DMS114 treated with DMSO at 0.1 percent for 48 hours (cell line): ENCODE measurements at regions not wholly inside any gene's neighbourhood (a gene's known extent, or its start where the extent isn't known, plus 50 kb on each side); places are given as distances from the start of the nearest gene placed in this dataset.
A peak's percentile ranks its signal among the peaks of the same experiment; 100 is the strongest.

Experiments
- DNase-seq: peaks from one replicate; lab custom pipeline; 2025; ENCODE audit not compliant: unreplicated experiment; lab: John Stamatoyannopoulos, UW

DNA sequence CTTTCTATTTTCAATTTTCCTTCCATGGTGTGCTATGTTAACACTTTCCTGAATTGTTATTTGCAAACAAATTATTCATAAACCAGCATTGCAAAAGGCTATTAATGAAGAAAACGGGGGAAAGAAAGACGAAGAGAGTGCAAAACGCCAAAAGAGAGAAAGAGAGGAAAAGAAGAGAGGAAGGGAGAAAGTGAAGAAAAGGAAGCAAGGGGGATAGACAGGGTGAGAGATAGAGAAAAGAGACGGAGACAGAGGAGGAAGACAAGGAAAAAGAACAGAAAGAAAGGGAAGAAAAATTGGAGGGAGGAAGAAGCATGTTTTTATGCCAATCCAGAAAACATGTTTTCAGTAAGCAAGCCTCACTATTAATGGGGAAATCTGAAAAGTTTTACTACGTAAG, 310.6 kb downstream of the TFEC start:
- DNase-seq: no peak

DNA sequence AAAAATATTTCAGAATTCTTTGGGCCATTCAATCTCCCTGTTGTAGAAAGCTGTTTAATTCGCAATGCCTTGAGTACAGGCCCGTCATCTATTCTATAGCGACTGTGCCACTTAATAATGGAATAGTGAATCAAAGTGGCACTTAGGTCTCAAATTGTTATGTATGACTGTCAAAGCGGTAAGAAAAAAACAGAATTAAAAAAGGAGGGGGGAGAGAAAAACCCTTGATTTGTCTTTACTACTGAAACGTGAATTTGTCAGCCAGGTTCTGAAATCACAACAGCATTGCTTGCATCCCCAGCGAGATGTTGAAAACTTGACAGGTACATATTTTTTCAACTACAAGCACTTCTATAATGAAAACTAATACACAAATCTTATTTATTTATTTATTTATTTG, 320.9 kb downstream of the TFEC start:
- DNase-seq: no peak

DNA sequence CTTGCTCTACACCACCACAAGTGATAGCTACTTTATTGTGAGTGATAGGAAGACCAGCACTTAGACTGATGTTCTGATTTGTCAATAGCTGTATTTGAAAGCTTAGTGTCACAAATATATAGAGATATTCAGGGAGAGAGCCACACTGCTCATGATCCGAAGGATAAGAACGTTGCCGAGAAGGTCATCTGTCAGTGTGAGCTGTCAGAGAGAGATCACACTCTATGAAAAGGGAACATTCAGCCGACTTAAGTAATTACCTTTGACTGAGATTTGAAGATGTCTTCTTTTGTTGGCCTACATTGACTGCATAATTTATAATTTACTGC, 322.6 kb downstream of the TFEC start:
- DNase-seq: no peak

DNA sequence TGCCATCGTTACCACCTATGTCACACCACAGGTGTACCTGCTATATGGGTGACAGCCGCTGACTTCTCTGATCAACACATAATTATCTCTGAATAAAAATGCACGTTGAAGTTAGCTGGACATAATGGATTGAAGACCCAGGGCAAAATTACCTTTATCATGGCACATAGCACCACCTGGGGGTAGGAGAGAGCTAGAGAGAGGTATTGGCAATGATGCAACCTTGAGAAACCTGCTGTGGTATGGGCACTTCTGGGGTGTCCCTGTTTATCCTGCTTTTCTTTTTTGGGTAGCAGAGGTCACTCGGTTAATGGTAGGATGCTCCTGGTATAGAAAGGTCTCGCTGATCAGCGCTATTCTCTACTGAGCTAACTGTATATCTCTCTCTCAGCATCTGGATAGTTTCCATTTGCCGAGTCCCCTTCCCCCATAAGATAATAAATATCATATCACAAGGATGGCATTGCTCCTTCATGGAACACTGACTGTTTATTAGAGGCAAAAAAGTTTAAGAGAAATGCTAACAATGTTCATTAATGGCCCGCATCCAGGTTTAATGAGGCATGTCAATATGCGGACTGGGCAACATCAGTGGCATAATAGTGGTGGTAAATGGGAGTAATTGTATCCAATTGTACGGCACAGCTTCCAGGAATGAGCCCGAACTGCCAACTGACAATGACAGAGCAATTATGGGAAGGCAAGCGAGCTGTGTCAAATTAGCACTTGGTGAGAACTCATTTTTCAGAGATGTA, 323.1 kb downstream of the TFEC start:
- DNase-seq: no peak

DNA sequence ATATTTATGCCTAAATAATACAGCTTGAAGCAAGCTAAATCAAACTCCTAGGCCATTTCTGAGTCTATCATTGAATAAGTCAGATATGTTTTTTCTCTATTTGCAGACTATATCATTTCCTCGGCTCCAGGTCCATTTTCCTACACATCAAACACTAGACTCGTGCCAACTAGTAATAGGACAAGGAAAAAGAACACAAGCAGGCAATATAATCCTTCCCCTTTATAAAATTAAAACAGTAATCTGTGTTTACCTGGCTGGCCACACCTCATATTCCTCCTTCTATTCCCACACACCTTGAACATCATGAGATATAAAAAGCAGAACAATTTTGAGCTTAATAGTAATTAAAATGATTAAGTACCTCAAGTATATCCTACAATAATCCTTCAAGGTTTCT, 325.7 kb downstream of the TFEC start:
- no peak for DNase-seq

DNA sequence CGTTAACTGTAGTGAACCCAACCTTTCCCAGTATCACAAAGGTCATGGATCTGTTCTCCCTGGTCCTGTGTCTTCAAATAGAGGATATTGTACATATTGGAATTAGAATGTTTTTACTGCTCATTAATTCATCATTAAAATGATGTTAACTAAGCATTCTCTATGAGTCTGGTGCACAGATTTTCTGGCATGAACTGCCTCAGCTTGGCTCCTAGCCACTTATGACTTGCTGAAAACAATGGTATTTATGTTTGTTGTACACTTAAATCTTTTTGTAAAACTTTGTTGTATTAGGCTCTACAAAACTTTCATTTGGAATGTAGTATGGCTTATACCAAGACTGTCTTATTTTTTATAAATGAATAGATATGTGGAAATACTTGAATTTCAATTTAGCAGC, 329.4 kb downstream of the TFEC start:
- DNase-seq: no peak

DNA sequence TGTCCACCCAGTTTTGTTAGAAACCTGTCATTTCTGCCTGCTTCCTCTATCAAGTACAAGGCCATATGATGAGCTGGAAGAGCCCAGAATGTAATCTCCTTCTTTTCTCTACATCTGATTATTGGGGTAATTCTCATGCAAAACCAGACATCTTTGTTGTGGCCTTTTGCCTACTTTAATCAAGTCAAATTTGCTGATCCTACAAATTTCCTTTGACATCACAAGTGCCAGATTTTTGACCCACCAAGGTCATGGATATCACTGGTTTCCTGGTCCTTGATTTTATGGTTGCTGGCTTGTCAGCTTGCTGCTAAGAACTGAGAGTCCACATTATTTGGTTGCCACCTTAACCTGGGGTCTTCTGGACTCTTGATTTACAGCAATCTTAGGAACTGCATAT, 336.1 kb downstream of the TFEC start:
- no peak for DNase-seq

DNA sequence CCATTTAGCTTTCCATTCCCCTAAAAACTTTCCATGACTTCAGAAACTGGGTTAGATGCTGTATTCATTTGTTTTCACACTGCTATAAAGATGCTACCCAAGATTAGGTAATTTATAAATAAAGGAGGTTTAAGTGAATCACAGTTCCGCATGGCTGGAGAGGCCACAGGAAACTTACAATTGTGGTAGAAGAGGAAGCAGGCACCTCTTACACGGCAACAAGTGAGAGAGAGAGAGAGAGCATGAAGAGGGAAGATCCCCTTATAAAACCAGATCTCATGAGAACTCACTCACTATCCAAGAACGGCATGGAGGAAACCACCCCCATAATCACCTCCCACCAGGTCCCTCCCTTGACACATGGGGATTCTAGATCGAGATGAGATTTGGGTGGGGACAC, 336.8 kb downstream of the TFEC start:
- DNase-seq: no peak

DNA sequence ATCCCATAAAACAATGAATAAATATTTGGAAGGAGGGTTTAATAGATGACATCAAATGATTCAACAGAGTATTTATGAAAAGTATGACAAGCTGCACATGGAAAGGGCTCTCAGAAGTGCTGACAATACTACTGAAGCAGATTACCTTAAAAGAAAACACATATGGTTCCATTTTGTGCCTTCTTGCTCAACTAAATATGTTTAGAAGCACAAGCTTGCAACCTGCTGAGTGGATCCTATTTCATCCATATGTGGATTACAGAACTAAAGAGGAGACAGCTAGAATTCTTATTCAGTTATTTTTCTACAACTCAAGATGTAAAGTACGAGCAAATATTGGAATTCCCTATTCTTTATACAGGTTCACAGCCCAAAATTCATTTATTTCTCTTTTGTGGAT, 340.6 kb downstream of the TFEC start:
- no peak for DNase-seq

DNA sequence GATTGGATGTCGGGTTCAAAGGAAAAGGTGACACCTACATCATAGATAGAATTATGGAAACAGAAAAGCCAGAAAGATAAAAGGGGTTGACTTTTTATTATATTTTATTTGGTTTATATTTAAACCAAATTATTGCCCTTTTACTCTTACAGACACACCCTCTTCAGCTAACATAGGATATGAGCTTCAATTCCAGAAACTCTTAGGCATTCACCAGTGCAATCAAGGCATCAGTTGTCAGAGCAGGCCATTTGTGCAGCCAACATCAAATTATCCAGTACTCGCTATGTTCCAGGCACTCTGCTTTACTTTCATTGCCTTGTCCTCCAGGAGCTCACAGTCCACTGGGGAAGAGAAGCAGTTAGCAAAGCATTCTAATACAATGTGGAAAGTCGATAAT, 347.5 kb downstream of the TFEC start:
- no peak for DNase-seq

DNA sequence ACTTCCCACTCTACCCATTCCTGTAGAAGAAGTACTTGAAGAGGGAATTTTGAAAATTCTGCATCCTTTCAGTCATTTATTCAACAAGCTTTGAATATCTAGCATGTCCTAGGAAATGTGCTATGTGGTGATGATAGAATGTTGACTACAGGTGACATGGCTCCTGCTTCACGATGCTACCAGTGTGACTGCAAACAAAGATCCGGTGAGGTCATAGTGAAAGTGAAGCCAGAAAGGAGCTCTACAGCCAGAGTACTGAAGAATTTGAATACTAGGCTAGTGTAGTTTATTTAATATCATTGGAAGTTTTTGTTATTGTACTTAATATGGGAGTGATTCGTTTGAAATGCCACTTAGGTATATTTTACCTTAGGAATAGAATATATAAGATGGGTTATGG, 348.1 kb downstream of the TFEC start:
- no peak for DNase-seq

DNA sequence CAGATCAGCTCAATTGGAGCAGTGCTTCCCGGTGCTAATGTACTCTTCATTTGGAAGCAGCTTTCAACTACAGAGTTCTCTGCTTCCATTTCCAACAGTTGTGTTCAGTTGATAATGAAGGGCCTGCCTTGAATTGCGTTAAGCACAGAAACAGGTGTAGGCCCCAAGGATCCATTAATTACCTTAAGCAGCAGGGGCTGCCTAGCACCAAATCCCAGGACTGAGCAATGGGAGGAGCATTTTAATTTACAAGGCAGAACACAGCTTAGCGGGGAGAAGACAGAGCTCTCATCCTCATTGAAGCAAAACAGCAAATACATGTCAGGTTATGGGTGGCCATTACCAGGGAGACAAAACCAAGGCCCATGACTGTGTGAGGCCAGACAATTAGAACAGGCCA, 349.6 kb downstream of the TFEC start:
- no peak for DNase-seq

DNA sequence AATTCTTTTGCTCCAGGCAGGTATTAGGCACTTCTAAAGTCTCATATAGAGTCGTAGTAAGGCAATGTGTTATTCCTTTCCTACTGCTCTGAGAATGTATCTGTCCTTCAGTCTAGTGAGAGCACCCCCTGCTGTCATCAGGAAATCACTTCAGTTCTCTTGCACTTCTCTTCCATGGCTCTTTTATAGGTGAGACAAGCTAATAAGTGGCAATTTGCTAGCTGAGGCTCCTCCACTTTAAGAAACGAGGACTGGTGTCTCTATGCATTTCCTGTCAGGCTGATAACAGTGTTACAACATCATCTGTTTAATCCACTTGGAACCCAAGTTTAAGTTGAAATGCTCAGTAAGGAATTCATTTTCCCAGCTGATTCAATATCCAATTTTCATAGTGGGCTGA, 350.6 kb downstream of the TFEC start:
- DNase-seq: no peak

DNA sequence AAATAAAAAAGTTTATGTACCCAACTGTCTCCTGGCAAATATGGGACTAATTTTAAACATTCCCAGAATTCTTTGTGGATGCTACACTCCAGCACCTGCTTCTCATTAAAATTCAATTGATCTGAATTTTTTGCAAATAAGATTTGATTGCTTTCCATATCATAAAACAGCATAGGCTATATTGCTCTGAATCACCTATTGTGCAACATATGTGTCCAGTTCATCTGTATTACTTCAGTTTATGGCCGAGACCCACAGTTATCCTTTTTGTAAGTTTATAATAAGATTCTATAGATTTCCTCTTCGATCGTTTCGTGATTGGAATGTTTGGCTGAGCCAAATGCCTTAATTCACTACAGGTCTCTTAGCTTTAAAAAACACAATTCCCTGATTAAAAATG, 351.1 kb downstream of the TFEC start:
- no peak for DNase-seq

DNA sequence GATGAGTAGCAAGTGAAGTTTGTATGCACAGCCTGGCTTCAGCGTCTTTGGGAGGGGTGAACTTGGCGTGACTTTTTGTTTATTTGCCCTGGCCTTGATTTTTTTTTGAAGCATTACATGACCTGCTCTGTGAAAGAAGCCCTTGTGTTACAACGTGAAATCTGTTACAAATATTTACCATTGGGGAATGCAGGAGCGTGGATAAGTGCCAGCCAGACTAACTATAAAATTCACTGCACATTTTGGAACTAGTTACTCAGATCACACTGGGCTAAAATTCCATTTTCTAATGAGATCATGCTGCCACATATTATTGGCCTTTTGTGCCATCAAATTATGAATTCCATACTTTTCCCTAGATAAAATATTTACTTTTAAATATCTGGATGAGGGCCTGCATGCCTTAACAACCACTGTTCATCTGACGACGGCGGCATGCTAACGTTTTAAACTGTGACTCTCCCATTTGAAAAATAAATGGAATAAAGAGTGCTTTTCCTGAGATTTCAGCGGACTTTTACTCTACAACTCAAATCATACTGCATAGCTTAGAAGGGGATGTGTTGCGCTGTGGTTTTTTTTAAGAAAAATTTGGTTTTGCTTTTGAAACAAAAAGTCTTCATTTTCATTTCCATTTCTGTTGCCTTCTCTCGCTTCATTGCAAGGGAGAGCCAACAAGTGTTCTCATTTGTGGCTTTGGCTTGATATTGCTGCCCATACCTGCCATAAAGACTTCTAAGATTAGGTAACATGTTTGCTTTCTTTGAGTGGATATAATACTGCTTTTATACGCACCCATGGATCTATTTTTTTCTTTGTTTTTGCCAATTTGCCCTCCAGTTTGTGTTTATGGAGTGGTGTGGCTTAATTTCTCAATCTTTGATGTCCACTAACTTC, 352.2 kb downstream of the TFEC start:
- DNase-seq: no peak

DNA sequence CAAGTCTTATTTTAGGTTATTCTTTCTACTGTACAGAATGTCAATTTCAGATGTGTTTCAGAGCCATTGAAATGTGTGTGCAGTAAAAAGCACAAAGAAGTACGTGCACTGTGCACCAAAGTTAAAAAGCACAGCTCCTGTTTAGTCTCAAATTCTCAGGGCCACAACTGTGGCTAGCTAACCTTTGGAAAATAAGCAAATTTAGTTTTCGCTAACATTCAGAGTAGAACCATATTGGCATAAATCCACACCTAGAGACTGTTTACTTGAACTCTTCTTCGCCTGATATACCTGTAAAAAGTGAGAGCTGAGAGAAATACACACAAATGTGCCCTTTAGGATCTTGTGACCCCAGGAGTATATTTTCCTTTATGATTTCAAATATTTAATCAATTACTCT, 353.9 kb downstream of the TFEC start:
- DNase-seq: no peak

DNA sequence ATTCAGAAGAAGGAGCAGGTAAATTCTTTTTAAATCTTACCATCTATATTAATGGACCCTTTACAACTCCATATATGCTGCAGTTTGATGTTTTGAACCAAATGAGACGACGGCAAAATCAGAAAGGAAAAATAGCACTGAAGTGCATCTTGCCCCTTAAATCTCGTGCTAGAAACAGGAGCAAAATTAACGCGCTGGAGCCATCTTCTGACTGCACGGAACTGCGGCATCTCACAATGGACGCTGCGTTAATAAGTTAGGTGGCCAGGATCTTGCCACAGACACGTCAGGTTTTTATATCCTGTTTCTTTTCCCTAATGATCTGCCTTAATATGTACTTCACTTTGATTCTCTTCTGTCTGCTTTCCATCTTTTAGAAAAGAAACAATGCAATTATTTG, 354.5 kb downstream of the TFEC start:
- DNase-seq: peak; percentile 4

DNA sequence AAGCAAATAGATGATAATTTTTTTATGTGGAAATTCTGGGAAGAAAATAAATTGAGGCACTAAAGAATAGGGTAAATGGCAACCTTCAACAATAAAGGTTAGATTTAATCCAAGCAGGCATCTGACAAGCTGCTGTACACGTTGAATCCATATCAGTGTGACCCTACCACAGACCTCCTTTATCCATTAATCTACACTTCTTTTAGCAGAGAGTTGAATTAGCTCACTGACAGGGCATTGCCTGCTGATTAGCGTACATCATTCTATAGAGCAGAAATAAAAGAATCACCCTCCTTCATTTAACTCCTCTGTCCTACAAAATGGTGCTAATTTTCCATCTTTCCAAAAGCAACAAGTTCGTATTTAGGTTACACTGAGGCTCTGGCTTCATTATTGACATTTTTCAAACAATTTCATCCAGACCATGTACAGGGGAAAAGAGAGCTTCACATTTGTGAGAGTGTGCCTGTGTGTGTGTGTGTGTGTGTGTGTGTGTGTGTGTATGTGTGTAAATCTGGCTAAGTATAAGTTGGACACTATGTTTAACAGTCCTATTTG, 356.0 kb downstream of the TFEC start:
- DNase-seq: no peak

DNA sequence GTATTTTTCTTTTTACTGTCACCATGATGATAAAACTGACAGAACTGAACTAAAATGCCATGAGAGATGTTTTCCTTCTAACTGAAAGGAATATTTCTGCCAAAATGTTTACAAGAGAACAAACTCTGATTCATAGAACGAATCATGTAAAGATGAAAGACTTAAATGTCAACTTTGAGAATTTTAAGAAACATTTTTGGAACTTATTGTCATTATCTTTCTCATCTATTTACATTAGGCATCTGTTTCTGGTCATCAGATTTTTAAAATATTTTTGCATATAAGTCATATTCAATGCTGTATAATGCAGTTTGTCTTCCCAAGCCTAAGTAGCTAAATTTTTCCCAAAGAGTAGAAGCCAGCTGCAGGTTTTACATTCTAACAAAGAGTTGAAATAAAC, 358.5 kb downstream of the TFEC start:
- DNase-seq: no peak

DNA sequence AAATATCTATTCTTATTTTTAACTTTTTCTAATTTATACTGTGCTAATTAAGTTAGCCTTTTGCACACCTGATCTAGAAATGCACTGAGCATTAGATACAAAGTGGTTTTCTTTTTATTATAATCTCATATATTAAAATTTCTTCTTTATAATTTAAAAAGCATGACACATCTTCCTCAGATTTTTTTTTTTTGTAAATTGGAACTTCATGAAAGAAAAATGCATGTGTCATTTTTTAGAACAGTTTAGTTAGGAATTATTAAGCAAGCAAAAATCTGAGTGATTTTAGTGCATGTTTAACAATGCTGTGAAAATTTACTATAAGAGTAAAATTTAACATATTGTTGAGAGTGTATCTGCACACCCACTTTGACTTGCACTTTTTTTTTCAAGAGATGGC, 367.9 kb downstream of the TFEC start:
- DNase-seq: no peak

DNA sequence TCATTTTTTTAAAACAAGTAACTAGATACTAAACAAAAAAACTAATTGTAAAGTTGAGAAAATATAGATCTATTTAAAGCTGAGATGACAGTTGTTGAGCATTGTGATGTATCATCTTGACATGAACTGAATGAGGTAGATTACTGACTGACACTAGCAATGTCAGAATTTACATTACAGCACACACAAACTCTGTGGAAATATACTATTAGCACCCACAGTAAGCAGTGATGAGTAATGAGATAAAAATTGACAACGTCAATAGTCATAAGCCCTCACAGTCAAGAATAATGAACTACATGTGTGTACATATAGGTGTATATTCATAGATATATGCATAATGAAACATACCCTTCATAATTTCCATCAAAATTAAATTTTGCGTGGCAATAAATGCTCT, 368.4 kb downstream of the TFEC start:
- no peak for DNase-seq

DNA sequence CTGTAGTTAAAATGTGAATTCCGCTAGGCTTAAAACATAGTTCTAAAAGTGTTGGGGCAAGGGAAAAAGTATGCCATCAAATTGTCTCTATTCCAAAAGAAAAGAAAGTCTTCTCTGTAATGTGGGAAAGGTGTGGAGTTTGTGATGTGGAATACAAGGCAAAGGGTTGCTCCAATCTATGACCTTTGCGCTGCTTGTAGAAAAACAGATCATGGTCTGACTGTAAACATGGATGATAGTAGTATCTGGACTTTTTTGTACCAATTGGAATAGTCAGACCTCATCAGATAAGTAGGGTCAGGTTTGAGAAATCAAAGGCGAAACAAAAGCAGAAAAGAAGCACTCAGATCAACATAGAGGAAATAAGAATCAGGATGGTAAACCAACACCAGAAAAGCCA, 372.3 kb downstream of the TFEC start:
- DNase-seq: no peak
